ENCODE measurements at regions not wholly inside any gene's neighbourhood (a gene's known extent, or its start where the extent isn't known, plus 50 kb on each side); places are given as distances from the start of the nearest gene placed in this dataset.

- ATAC-seq (ENCODE audit: low read depth) (no peak), DNase-seq (no peak)
- POLR2A ChIA-PET: no interaction called here
- Mint-ChIP-seq H3K9me3 (no peaks in the 10 kb centered on the region), H3K4me1 (no peaks in the 10 kb centered on the region), H3K36me3 (no peaks in the 10 kb centered on the region), H3K4me3 (no peak overlapping the region), H3K27ac (no peak overlapping the region), H3K27me3 (peaks cover 14% of the 10 kb centered on the region)
These were observed 176.8 kb downstream of the INO80D start for GRCh38 chr2:205909184-205909572.

DNA sequence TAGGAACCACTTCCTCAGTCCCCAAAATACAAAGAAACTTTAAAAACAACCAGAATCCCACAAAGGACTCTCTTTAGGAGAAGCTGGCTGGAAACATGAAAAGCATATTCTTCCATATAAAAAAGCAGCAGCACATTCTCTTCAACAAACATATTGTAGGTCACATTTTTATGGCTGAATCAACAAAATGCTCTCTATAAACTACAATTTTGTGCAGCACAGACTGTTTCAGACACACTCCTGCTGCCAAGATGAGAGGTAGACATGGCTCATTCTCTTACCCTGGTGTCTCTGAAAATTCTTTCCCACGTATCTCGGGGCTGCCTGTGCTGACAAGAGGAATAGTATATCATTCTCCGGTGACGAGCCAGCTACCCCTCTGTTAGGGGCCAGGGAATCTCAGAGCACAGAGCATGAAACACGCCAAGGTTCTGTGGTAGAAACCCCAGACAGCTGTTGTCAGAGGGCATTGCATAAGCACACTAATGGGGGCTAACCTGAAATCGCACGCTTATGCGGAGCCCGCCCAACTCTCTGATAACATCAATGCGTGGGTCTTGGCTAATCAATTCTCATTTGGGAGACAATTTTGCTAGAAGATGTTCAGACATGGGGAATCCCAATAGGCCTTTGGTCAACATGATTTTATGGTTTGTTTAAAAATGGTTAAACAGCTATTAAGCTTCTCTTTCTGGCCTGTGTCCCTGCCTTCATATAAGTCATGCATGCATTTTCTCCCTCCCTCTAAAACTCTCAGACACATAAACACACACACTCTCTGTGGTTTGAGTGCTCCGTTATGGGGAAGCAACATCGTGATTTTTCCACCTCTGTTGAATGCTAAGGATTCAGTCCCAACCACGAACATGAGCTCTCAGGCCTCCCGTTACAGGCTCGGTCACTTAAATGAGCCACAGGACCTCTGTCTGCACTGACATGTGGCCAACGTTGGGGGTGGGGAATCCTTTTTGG, 177.5 kb downstream of the INO80D start:
- Mint-ChIP-seq H3K4me1 (no peaks in the 10 kb centered on the region), H3K36me3 (no peaks in the 10 kb centered on the region), H3K9me3 (no peaks in the 10 kb centered on the region), H3K4me3 (no peak overlapping the region), H3K27me3 (peaks cover 16% of the 10 kb centered on the region), H3K27ac (no peak overlapping the region)
- DNase-seq (no peak), ATAC-seq (ENCODE audit: low read depth) (no peak)
- POLR2A ChIA-PET: no interaction called here

DNA sequence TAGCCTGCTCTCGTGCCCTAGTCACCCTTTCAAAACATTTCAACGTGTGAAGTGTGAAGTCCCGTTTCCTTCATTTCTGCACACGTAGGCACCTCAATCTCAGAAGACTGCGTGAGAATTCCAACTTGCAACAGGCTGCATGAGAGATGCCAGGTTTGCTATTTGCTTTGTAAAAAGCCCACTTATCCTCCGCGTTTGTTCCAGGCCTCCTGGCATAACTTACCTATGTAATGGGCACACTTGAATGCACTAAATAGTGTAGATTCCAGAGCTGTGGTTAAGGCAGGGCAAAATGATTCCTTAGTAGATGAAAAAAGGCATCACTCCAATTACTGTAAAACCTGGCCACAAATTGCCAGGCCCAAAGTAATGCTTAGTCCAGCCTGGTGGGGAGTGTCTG, 179.6 kb downstream of the INO80D start:
- H3K27me3 Mint-ChIP-seq: peaks cover 16% of the 10 kb centered on the region
- no peaks in the 10 kb centered on the region for H3K36me3 Mint-ChIP-seq
- no peak overlapping the region for H3K27ac Mint-ChIP-seq
- H3K4me3 Mint-ChIP-seq: no peak overlapping the region
- no peaks in the 10 kb centered on the region for H3K4me1 Mint-ChIP-seq
- POLR2A ChIA-PET: no interaction called here
- DNase-seq (no peak), ATAC-seq (ENCODE audit: low read depth) (no peak)
- H3K9me3 Mint-ChIP-seq: no peaks in the 10 kb centered on the region

- H3K27me3 Mint-ChIP-seq: peaks cover 14% of the 10 kb centered on the region
- H3K9me3 Mint-ChIP-seq: no peaks in the 10 kb centered on the region
- no peaks in the 10 kb centered on the region for H3K36me3 Mint-ChIP-seq
- H3K4me1 Mint-ChIP-seq: no peaks in the 10 kb centered on the region
- POLR2A ChIA-PET: interaction anchor here (0.5 kb wide), 1 partner anchor 370 kb away, joined by 4 read pairs; no protein-coding TSS in a partner anchor
- ATAC-seq (ENCODE audit: low read depth): no peak
- no peak overlapping the region for H3K4me3 Mint-ChIP-seq
- H3K27ac Mint-ChIP-seq: no peak overlapping the region
- no peak for DNase-seq
These were observed 180.4 kb downstream of the INO80D start for GRCh38 chr2:205905576-205905975.

DNA sequence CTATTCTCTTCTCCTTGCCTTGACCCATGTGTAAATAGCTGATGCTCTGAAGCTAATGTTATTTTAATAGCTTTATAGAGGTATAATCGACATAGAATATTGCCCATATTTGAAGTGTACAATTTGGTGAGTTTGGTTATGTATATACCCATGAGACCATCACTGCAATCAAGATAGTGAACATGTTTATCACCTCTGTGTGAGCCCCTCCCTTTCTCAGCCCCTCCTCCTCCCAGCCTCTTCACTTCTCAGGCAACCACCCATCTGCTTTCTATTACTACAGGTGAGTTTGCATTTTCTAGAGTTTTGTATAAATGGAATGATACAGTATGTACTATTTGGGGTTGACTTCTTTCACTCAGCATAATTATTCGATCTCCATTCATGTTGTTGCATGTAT, 181.1 kb downstream of the INO80D start:
- ATAC-seq (ENCODE audit: low read depth) (no peak), DNase-seq (no peak)
- H3K27ac Mint-ChIP-seq: no peak overlapping the region
- no peak overlapping the region for H3K4me3 Mint-ChIP-seq
- no peaks in the 10 kb centered on the region for H3K9me3 Mint-ChIP-seq
- POLR2A ChIA-PET: no interaction called here
- no peaks in the 10 kb centered on the region for H3K36me3 Mint-ChIP-seq
- peaks cover 14% of the 10 kb centered on the region for H3K27me3 Mint-ChIP-seq
- H3K4me1 Mint-ChIP-seq: no peaks in the 10 kb centered on the region

DNA sequence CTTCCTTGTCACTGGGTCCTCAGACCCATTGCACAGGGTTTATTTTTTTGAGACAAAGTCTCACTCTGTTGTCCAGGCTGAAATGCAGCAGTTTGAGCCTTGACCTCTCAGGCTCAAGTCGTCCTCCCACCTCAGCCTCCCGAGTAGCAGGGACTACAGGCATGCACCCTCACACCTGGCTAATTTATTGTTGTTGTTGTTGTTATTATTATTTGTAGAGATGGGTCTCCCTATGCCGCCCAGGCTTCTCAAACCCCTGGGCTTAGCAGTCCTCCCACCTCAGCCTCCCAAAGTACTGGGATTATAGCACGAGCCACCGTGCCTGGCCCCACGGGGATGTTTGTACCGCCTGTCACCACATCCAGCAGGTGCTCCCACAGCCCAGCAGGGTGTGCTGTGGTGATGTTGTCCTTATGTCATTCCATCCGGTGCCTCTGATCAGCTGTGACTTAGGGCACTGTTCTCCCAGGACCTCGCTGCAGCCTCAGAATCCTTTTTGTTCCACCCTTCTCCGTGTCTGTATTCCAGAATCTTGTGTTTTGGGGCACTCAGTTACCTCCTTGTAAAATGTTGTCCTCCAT, 182.3 kb downstream of the INO80D start:
- no peaks in the 10 kb centered on the region for H3K36me3 Mint-ChIP-seq
- DNase-seq (no peak), ATAC-seq (ENCODE audit: low read depth) (no peak)
- no peaks in the 10 kb centered on the region for H3K9me3 Mint-ChIP-seq
- H3K27me3 Mint-ChIP-seq: peaks cover 9% of the 10 kb centered on the region
- no peaks in the 10 kb centered on the region for H3K4me1 Mint-ChIP-seq
- no peak overlapping the region for H3K27ac Mint-ChIP-seq
- POLR2A ChIA-PET: no interaction called here
- H3K4me3 Mint-ChIP-seq: no peak overlapping the region

DNA sequence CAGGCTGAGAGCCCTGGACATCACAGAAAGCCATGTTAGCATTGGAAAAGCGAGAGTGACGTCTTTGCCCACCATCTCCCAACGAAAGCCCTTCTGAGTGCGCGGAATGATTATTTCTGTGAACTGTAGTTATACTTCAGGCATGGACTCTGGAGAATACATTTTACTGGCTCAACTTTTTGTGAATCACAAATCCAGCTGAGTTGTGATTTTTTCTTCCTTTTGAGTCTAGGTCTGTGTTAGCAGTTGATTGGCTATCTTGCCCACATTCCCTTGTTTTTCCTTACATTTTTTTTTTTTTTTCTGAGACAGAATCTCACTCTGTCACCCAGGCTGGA, 183.1 kb downstream of the INO80D start:
- Mint-ChIP-seq H3K4me3 (no peak overlapping the region), H3K27ac (no peak overlapping the region)
- POLR2A ChIA-PET: no interaction called here

GRCh38 chr2:205902041-205902899, 183.7 kb downstream of the INO80D start:
- Mint-ChIP-seq H3K4me1 (no peaks in the 10 kb centered on the region), H3K27ac (no peak overlapping the region), H3K4me3 (no peak overlapping the region), H3K9me3 (no peaks in the 10 kb centered on the region), H3K27me3 (peaks cover 11% of the 10 kb centered on the region), H3K36me3 (no peaks in the 10 kb centered on the region)
- POLR2A ChIA-PET: no interaction called here
- DNase-seq (no peak), ATAC-seq (ENCODE audit: low read depth) (no peak)

More for the DNA sequence above, 183.1 kb downstream of the INO80D start:
- H3K36me3 Mint-ChIP-seq: no peaks in the 10 kb centered on the region
- no peak for ATAC-seq (ENCODE audit: low read depth)
- no peaks in the 10 kb centered on the region for H3K4me1 Mint-ChIP-seq
- DNase-seq: no peak
- H3K27me3 Mint-ChIP-seq: peaks cover 11% of the 10 kb centered on the region
- H3K9me3 Mint-ChIP-seq: no peaks in the 10 kb centered on the region

GRCh38 chr2:205901491-205901890, 184.5 kb downstream of the INO80D start:
- Mint-ChIP-seq H3K4me1 (no peaks in the 10 kb centered on the region), H3K9me3 (no peaks in the 10 kb centered on the region), H3K4me3 (no peak overlapping the region), H3K27ac (no peak overlapping the region), H3K36me3 (no peaks in the 10 kb centered on the region), H3K27me3 (peaks cover 11% of the 10 kb centered on the region)
- no peak for DNase-seq
- ATAC-seq (ENCODE audit: low read depth): no peak
- POLR2A ChIA-PET: no interaction called here

- POLR2A ChIA-PET: no interaction called here
- Mint-ChIP-seq H3K36me3 (no peaks in the 10 kb centered on the region), H3K4me1 (no peaks in the 10 kb centered on the region), H3K27ac (no peak overlapping the region), H3K4me3 (no peak overlapping the region), H3K27me3 (peaks cover 2% of the 10 kb centered on the region), H3K9me3 (no peaks in the 10 kb centered on the region)
- DNase-seq (no peak), ATAC-seq (ENCODE audit: low read depth) (no peak)
These were observed 187.2 kb downstream of the INO80D start for GRCh38 chr2:205898744-205899143.

- Mint-ChIP-seq H3K27ac (no peak overlapping the region), H3K4me1 (no peaks in the 10 kb centered on the region), H3K27me3 (peaks cover 2% of the 10 kb centered on the region), H3K4me3 (no peak overlapping the region), H3K36me3 (no peaks in the 10 kb centered on the region), H3K9me3 (no peaks in the 10 kb centered on the region)
- POLR2A ChIA-PET: no interaction called here
- DNase-seq: no peak
- ATAC-seq (ENCODE audit: low read depth): no peak
These were observed 189.9 kb downstream of the INO80D start for GRCh38 chr2:205895981-205896655.

DNA sequence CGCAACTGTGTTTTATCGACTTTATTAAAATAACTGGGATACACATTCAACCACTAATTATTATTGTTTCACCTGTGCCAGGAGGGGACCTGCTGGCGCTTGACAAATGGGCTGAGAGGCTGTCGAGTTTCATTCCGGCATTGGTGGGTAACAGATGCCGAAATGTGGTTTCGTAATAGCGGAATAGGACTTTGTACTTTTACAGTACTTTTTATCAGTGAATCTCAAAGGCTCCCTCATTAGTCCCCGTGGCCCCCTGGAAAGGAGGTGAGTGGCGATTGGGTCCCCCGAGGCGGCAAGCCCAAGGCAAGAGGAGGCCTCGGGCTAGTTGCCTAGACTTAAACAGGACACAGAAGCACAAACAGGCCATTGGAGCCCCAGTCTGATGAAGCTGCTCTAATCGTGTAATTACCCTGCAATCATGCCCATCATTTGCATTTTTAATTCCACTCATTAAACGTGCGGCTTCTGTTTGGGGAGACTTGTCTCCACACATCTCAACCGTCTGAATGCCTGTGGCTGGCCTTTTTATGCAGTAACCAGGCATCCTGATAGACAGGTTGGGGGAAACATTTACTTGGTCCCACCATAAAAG, 193.2 kb downstream of the INO80D start:
- Mint-ChIP-seq H3K36me3 (no peaks in the 10 kb centered on the region), H3K27ac (no peak overlapping the region), H3K9me3 (no peaks in the 10 kb centered on the region), H3K4me1 (no peaks in the 10 kb centered on the region), H3K4me3 (no peak overlapping the region), H3K27me3 (no peaks in the 10 kb centered on the region)
- POLR2A ChIA-PET: no interaction called here
- ATAC-seq (ENCODE audit: low read depth) (no peak), DNase-seq (no peak)

- no peak for ATAC-seq (ENCODE audit: low read depth)
- H3K4me1 Mint-ChIP-seq: no peaks in the 10 kb centered on the region
- peaks cover 2% of the 10 kb centered on the region for H3K27me3 Mint-ChIP-seq
- H3K9me3 Mint-ChIP-seq: no peaks in the 10 kb centered on the region
- H3K36me3 Mint-ChIP-seq: no peaks in the 10 kb centered on the region
- H3K4me3 Mint-ChIP-seq: no peak overlapping the region
- no peak for DNase-seq
- no peak overlapping the region for H3K27ac Mint-ChIP-seq
- POLR2A ChIA-PET: no interaction called here
These were observed 193.7 kb downstream of the INO80D start for GRCh38 chr2:205892251-205892655.

Measured in activated naive CD8-positive, alpha-beta T cell treated with anti-CD3 and anti-CD28 coated beads, Interleukin-2, amount 10 ng/mL, durations not matched to agents 7 days and 5 days (primary cell).